Fibroblast of skin of left biceps (primary cell): ENCODE measurements at regions not wholly inside any gene's neighbourhood (a gene's known extent, or its start where the extent isn't known, plus 50 kb on each side); places are given as distances from the start of the nearest gene placed in this dataset.
A peak's percentile ranks its signal among the peaks of the same experiment; 100 is the strongest.
"Not testable (repeated sequence)": the region's sequence is repeated elsewhere in the genome, so short reads cannot be mapped to it uniquely, and the experiment has no call there.

Experiments
- DNase-seq, 2 experiments: peaks; one replicate each; pipeline ENCODE4 v3.0.0-alpha.2; 2013; ENCODE audit warnings: low read depth in 2 of 2

- DNase-seq: peak; percentile 3 to 6
These were observed 149.0 kb upstream of the GRAMD2B start for GRCh38 chr5:126274076-126274762.

GRCh38 chr5:126274763-126275125, 148.5 kb upstream of the GRAMD2B start:
- no peak for DNase-seq

- no peak for DNase-seq
These were observed 145.4 kb upstream of the GRAMD2B start for GRCh38 chr5:126277762-126278161.

- no peak for DNase-seq
These were observed 142.9 kb upstream of the GRAMD2B start for GRCh38 chr5:126280343-126280742.

- DNase-seq: no peak
These were observed 142.4 kb upstream of the GRAMD2B start for GRCh38 chr5:126280846-126281245.

- no peak for DNase-seq
These were observed 138.1 kb upstream of the GRAMD2B start for GRCh38 chr5:126284977-126285696.

- not testable (repeated sequence) for DNase-seq
These were observed 127.1 kb upstream of the GRAMD2B start for GRCh38 chr5:126296121-126296520.

GRCh38 chr5:126300293-126300692, 122.9 kb upstream of the GRAMD2B start:
- no peak for DNase-seq

GRCh38 chr5:126301056-126301455, 122.2 kb upstream of the GRAMD2B start:
- no peak for DNase-seq

GRCh38 chr5:126309860-126310259, 113.3 kb upstream of the GRAMD2B start:
- no peak for DNase-seq

- DNase-seq: no peak
These were observed 111.4 kb upstream of the GRAMD2B start for GRCh38 chr5:126311766-126312165.

GRCh38 chr5:126315341-126315740, 107.9 kb upstream of the GRAMD2B start:
- no peak for DNase-seq

GRCh38 chr5:126332326-126332725, 90.9 kb upstream of the GRAMD2B start:
- DNase-seq: no peak

GRCh38 chr5:126334760-126335159, 88.4 kb upstream of the GRAMD2B start:
- no peak for DNase-seq

GRCh38 chr5:126335886-126336285, 87.3 kb upstream of the GRAMD2B start:
- peak; percentile 78 for DNase-seq

- DNase-seq: no peak
These were observed 84.6 kb upstream of the GRAMD2B start for GRCh38 chr5:126338635-126339034.

GRCh38 chr5:126339215-126339805, 83.9 kb upstream of the GRAMD2B start:
- DNase-seq: peak; percentile 49 to 55

GRCh38 chr5:126341906-126342630, 81.1 kb upstream of the GRAMD2B start:
- no peak for DNase-seq

- no peak for DNase-seq
These were observed 74.2 kb upstream of the GRAMD2B start for GRCh38 chr5:126348855-126349635.

- DNase-seq: peak; percentile 74 to 80
These were observed 72.1 kb upstream of the GRAMD2B start for GRCh38 chr5:126351153-126351552.

GRCh38 chr5:126354012-126354857, 69.0 kb upstream of the GRAMD2B start:
- peak; percentile 97 to 98 for DNase-seq
